Ovary (tissue), 3 donors: ENCODE measurements at regions not wholly inside any gene's neighbourhood (a gene's known extent, or its start where the extent isn't known, plus 50 kb on each side); places are given as distances from the start of the nearest gene placed in this dataset.

Experiments used
- CTCF ChIP-seq, 3 donors: fragments of 450-650 bp in 2 of 3; fragments of 200-600 bp in 1 of 3; IDR thresholded peaks; one replicate each; pipeline versions ENCODE4 v1.5.1 to v1.8.0; 2016 to 2022; ENCODE audit warnings: antibody characterized with exemption in 3 of 3, mild to moderate bottlenecking in 1 of 3
- EP300 ChIP-seq: sonication (generic); formaldehyde crosslinking; IDR thresholded peaks from one replicate; pipeline ENCODE4 v1.6.1; 2017; ENCODE audit warnings: antibody characterized with exemption
- POLR2A ChIP-seq: fragments of 450-650 bp; IDR thresholded peaks from one replicate; pipeline ENCODE4 v1.6.1; 2017; ENCODE audit warnings: antibody characterized with exemption, mild to moderate bottlenecking, moderate library complexity
- donor health status: DM: no; HTN: no; CAD: no.

GRCh38 chr6:43982084-43982625 lies 145.1 kb downstream of the MRPL14 start:
- TF ChIP-seq POLR2A, result no peak
- no peak for TF ChIP-seq EP300
- TF ChIP-seq CTCF (IDR thresholded peaks at IDR 0.05), result no peak
